ENCODE measurements at regions not wholly inside any gene's neighbourhood (a gene's known extent, or its start where the extent isn't known, plus 50 kb on each side); places are given as distances from the start of the nearest gene placed in this dataset.
A peak's percentile ranks its signal among the peaks of the same experiment; 100 is the strongest.

DNA sequence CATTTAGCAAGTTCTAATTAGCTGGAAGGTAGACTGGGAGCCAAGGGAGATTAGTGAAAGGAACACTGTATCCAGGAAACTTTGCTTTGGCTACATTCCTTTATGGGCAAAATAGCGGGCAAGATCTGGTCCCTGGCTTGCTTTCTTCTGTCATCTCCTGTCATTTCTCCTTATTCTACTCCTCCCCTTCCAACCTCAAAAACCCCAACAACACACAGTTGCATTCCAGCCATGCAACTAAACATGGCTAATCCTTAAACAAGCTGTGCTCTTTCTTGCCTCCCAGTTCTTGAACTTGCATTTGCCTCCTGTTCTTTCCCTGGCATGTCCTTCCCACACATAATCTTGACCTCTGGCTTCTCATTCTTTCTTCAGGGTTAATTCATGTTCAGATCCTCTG is 59.5 kb upstream of the CDCA7L start:
- no peak for DNase-seq (ENCODE audit: low spot score)
- TF ChIP-seq, protein P1, sequence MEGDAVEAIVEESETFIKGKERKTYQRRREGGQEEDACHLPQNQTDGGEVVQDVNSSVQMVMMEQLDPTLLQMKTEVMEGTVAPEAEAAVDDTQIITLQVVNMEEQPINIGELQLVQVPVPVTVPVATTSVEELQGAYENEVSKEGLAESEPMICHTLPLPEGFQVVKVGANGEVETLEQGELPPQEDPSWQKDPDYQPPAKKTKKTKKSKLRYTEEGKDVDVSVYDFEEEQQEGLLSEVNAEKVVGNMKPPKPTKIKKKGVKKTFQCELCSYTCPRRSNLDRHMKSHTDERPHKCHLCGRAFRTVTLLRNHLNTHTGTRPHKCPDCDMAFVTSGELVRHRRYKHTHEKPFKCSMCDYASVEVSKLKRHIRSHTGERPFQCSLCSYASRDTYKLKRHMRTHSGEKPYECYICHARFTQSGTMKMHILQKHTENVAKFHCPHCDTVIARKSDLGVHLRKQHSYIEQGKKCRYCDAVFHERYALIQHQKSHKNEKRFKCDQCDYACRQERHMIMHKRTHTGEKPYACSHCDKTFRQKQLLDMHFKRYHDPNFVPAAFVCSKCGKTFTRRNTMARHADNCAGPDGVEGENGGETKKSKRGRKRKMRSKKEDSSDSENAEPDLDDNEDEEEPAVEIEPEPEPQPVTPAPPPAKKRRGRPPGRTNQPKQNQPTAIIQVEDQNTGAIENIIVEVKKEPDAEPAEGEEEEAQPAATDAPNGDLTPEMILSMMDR (IDR thresholded peaks at IDR 0.05; ENCODE audit: extremely low read depth, missing control alignments) = no peak

DNA sequence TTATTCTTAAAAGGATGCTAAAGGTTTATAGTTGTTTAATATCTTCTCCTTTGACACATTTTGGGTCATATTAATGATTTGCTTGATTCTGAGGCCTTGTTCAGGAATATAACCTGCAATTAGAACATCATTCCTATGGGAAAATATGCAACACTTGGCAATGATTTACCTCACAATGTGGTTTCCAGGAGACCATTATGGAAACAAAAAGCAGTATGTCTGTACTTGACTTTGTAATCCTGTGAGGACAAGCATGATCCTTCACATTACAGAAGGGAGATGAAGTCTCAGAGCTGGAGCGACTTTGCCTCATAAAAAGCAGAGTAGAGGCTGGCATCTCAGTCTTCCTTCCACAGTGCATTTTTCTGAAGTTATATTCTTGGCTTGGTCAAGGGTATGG is 57.0 kb upstream of the CDCA7L start:
- DNase-seq (ENCODE audit: low spot score) = no peak
- TF ChIP-seq, protein P1 (IDR thresholded peaks at IDR 0.05; ENCODE audit: extremely low read depth, missing control alignments) = no peak

DNA sequence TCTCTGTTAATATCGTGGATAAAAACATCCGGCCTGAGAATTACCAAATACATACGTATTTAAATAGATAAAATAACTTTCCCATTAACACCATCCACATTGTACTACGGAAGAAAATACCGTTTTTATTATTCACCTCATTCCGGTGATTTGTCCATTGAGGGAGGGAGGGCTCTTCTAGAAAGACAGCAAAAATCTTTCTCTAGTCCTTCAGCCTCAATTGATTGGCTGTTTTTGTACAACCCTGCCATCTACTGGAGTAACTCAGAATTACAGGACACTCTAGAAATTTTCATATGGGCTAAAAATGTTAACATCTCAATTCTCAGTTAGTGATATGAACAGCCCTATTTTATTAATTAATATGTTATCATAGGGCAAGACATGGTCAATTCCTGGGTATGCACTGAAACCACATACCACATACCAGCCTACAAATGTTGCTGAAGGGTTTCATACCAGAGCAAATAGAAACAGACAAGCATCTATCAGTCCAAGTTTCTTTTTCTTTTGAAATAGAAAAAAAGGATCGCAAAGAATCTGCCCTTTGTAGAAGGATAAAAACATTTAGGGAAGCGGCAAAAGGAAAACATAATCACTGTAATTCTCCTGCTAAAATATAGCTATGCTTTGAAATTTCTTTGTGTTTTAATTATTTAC is 55.8 kb upstream of the CDCA7L start:
- TF ChIP-seq, protein P1 (IDR thresholded peaks at IDR 0.05; ENCODE audit: extremely low read depth, missing control alignments) = peak; percentile 62
- DNase-seq (ENCODE audit: low spot score) = peak; percentile 71

DNA sequence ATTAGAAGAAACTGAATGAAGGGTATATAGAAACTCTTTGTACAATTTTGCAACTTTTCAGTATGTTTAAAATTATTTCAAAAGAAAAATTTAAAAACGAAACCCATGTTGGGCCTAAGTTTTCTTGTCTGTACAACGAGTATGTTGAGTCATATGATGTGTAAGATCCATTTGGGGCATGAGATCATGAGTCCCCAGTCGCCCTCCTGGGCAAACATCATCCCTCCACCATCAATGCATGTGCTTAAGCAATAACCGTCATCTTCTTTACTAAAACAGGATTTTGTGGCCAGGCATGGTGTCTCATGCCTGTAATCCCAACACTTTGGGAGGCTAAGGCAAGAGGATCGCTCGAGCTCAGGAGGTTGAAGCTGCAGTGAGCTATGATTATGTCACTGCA is 54.2 kb upstream of the CDCA7L start:
- DNase-seq (ENCODE audit: low spot score) = no peak

DNA sequence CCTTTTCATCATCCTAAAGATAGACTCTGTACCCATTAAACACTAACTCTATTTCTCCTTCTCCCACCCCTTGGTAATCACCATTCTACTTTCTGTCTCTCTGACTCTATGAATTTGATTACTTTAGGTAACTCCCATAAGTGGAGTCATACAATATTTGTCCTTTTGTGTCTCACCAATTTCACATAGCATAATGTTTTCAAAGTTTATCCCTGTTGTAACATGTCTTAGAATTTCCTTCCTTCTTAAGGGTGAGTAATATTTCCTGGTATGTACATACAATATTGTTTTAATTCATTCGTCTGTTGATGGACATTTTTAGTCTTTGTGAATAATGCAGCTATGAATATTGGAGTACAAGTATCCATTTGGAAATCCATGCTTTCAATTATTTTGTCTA is 50.9 kb upstream of the CDCA7L start:
- TF ChIP-seq, protein P1 (IDR thresholded peaks at IDR 0.05; ENCODE audit: extremely low read depth, missing control alignments) = no peak
- DNase-seq (ENCODE audit: low spot score) = no peak

More for the DNA sequence above, 54.2 kb upstream of the CDCA7L start:
- TF ChIP-seq, protein P1 (IDR thresholded peaks at IDR 0.05; ENCODE audit: extremely low read depth, missing control alignments) = no peak

Data from GM20000 (cell line).